DND-41 (cell line): ENCODE measurements at regions not wholly inside any gene's neighbourhood (a gene's known extent, or its start where the extent isn't known, plus 50 kb on each side); places are given as distances from the start of the nearest gene placed in this dataset.

Source experiments
- ATAC-seq: fragments of 200-7000 bp; cut with Tn5 transposase; 3 replicates; pipeline ENCODE4 v1.9.1; 2021; ENCODE audit warnings: low read depth; ENCODE audit not compliant: insufficient read depth
- DNase-seq: peaks from one replicate; pipeline ENCODE4 v3.0.0-alpha.2; 2020
- H2AFZ ChIP-seq: 2 replicates; pipeline ENCODE4 v1.6.0; 2012; ENCODE audit warnings: low read depth, low read length
- H3K27ac ChIP-seq: 2 replicates; pipeline ENCODE4 v1.5.1; 2012; ENCODE audit warnings: low read length, inconsistent platforms
- H3K27me3 ChIP-seq: fragments of 200-600 bp; sonication (generic); 2 replicates; pipeline ENCODE4 v1.6.0; 2012; ENCODE audit warnings: low read length, mild to moderate bottlenecking, inconsistent platforms; ENCODE audit not compliant: insufficient read depth, poor library complexity
- H3K36me3 ChIP-seq: 2 replicates; pipeline ENCODE4 v1.5.1; 2012; ENCODE audit warnings: low read length, inconsistent platforms; ENCODE audit not compliant: insufficient read depth
- H3K4me1 ChIP-seq: 2 replicates; pipeline ENCODE4 v1.5.1; 2012; ENCODE audit warnings: mild to moderate bottlenecking, low read length; ENCODE audit not compliant: insufficient read depth
- H3K4me2 ChIP-seq: 2 replicates; pipeline ENCODE4 v1.6.0; 2012; ENCODE audit warnings: mild to moderate bottlenecking, moderate library complexity, low read length, inconsistent platforms; ENCODE audit not compliant: insufficient read depth
- H3K4me3 ChIP-seq, 2 experiments: fragments of 200-600 bp in 1 of 2; shearing (Covaris generic) in 1 of 2; 2 replicates each; pipeline ENCODE4 v1.5.1; 2012 to 2016; ENCODE audit warnings: inconsistent platforms in 2 of 2, low read length in 2 of 2, mild to moderate bottlenecking in 2 of 2, low read depth in 1 of 2, moderate library complexity in 1 of 2
- H3K79me2 ChIP-seq: 2 replicates; pipeline ENCODE4 v1.6.0; 2012; ENCODE audit warnings: low read length, inconsistent platforms; ENCODE audit not compliant: insufficient read depth
- H3K9ac ChIP-seq: 2 replicates; pipeline ENCODE4 v1.6.0; 2012; ENCODE audit warnings: low read depth, mild to moderate bottlenecking, inconsistent platforms, low read length, moderate library complexity
- H3K9me3 ChIP-seq: 2 replicates; pipeline ENCODE4 v1.5.1; 2012; ENCODE audit warnings: low read length, moderate library complexity, mild to moderate bottlenecking, inconsistent platforms; ENCODE audit not compliant: insufficient read depth, severe bottlenecking
- H4K20me1 ChIP-seq: 2 replicates; pipeline ENCODE4 v1.6.0; 2012; ENCODE audit warnings: low read length; ENCODE audit not compliant: insufficient read depth
- CTCF ChIP-seq: IDR thresholded peaks from 2 replicates; pipeline ENCODE4 v1.5.1; 2012; ENCODE audit warnings: borderline replicate concordance, low read length, moderate library complexity, mild to moderate bottlenecking; ENCODE audit not compliant: poor library complexity, severe bottlenecking; ENCODE audit errors: extremely low read depth
- EZH2 ChIP-seq: IDR thresholded peaks from 3 replicates; pipeline ENCODE4 v1.6.1; 2012; ENCODE audit warnings: borderline replicate concordance, low read depth, mild to moderate bottlenecking, moderate library complexity, low read length, inconsistent platforms; ENCODE audit not compliant: severe bottlenecking

- H3K36me3 ChIP-seq = no peaks in the 10 kb centered on the region
- ATAC-seq (no peak), DNase-seq (no peak)
- no peak overlapping the region for H3K27ac ChIP-seq
- no peak overlapping the region for H3K4me3 ChIP-seq
- no peaks in the 10 kb centered on the region for H3K9me3 ChIP-seq
- H3K9ac ChIP-seq = no peak overlapping the region
- H3K27me3 ChIP-seq = no peaks in the 10 kb centered on the region
- no peak overlapping the region for H3K4me2 ChIP-seq
- no peaks in the 10 kb centered on the region for H4K20me1 ChIP-seq
- H3K4me1 ChIP-seq = no peaks in the 10 kb centered on the region
- no peak for TF ChIP-seq EZH2
- no peak for TF ChIP-seq CTCF
- H3K79me2 ChIP-seq = no peaks in the 10 kb centered on the region
- H2AFZ ChIP-seq = no peak overlapping the region
Observed at GRCh38 chr19:31160336-31160926, 188.8 kb downstream of the TSHZ3 start.

GRCh38 chr19:31154021-31154420 is 195.2 kb downstream of the TSHZ3 start:
- DNase-seq = no peak
- no peak overlapping the region for H3K4me2 ChIP-seq
- ATAC-seq = no peak
- H3K9ac ChIP-seq = no peak overlapping the region
- H2AFZ ChIP-seq = no peak overlapping the region
- TF ChIP-seq EZH2 (no peak), CTCF (no peak)
- no peak overlapping the region for H3K4me3 ChIP-seq
- no peaks in the 10 kb centered on the region for H3K36me3 ChIP-seq
- H3K27ac ChIP-seq = no peak overlapping the region
- no peaks in the 10 kb centered on the region for H3K27me3 ChIP-seq
- H4K20me1 ChIP-seq = no peaks in the 10 kb centered on the region
- no peaks in the 10 kb centered on the region for H3K79me2 ChIP-seq
- H3K4me1 ChIP-seq = no peaks in the 10 kb centered on the region
- no peaks in the 10 kb centered on the region for H3K9me3 ChIP-seq

- TF ChIP-seq EZH2 (no peak), CTCF (no peak)
- Histone ChIP-seq H3K27me3 (no peaks in the 10 kb centered on the region), H3K4me2 (no peak overlapping the region), H2AFZ (no peak overlapping the region), H3K9ac (no peak overlapping the region), H3K4me1 (no peaks in the 10 kb centered on the region), H3K9me3 (no peaks in the 10 kb centered on the region), H3K4me3 (no peak overlapping the region), H3K27ac (no peak overlapping the region), H4K20me1 (no peaks in the 10 kb centered on the region), H3K79me2 (no peaks in the 10 kb centered on the region), H3K36me3 (no peaks in the 10 kb centered on the region)
- no peak for DNase-seq
- no peak for ATAC-seq
Observed at GRCh38 chr19:31152906-31153305, 196.3 kb downstream of the TSHZ3 start.

- H2AFZ ChIP-seq = no peak overlapping the region
- no peak overlapping the region for H3K4me2 ChIP-seq
- H3K27ac ChIP-seq = no peak overlapping the region
- no peaks in the 10 kb centered on the region for H3K9me3 ChIP-seq
- no peak overlapping the region for H3K4me3 ChIP-seq
- H3K79me2 ChIP-seq = no peaks in the 10 kb centered on the region
- H3K36me3 ChIP-seq = no peaks in the 10 kb centered on the region
- DNase-seq (no peak), ATAC-seq (no peak)
- H3K27me3 ChIP-seq = no peaks in the 10 kb centered on the region
- TF ChIP-seq CTCF (no peak), EZH2 (no peak)
- no peaks in the 10 kb centered on the region for H3K4me1 ChIP-seq
- H4K20me1 ChIP-seq = no peaks in the 10 kb centered on the region
- no peak overlapping the region for H3K9ac ChIP-seq
Observed at GRCh38 chr19:31149441-31149941, 199.7 kb downstream of the TSHZ3 start.
